Activated CD8-positive, alpha-beta memory T cell treated with anti-CD3 and anti-CD28 coated beads for 24 hours (primary cell): ENCODE measurements at regions not wholly inside any gene's neighbourhood (a gene's known extent, or its start where the extent isn't known, plus 50 kb on each side); places are given as distances from the start of the nearest gene placed in this dataset.
"Not testable (repeated sequence)": the region's sequence is repeated elsewhere in the genome, so short reads cannot be mapped to it uniquely, and the experiment has no call there.

Experiments used
- DNase-seq: peaks from one replicate; pipeline ENCODE4 v3.0.0-alpha.2; 2020

GRCh38 chr10:64038107-64038506 is 516.9 kb downstream of the REEP3 start:
- DNase-seq, result no peak

- DNase-seq, result no peak
Measured at GRCh38 chr10:64039198-64039597, 518.0 kb downstream of the REEP3 start.

GRCh38 chr10:64040781-64041180 is 519.6 kb downstream of the REEP3 start:
- DNase-seq, result no peak

- peak; percentile 91 for DNase-seq
Measured at GRCh38 chr10:64041185-64041988, 520.2 kb downstream of the REEP3 start.

GRCh38 chr10:64041989-64042490 is 520.8 kb downstream of the REEP3 start:
- no peak for DNase-seq

GRCh38 chr10:64044098-64044497 is 522.9 kb downstream of the REEP3 start:
- DNase-seq, result no peak

- not testable (repeated sequence) for DNase-seq
Measured at GRCh38 chr10:64044957-64045632, 523.9 kb downstream of the REEP3 start.

GRCh38 chr10:64054392-64054791 is 533.2 kb downstream of the REEP3 start:
- no peak for DNase-seq

- DNase-seq, result no peak
Measured at GRCh38 chr10:64059884-64060283, 538.7 kb downstream of the REEP3 start.

GRCh38 chr10:64060389-64060788 is 539.2 kb downstream of the REEP3 start:
- no peak for DNase-seq

GRCh38 chr10:64062793-64063192 is 541.6 kb downstream of the REEP3 start:
- no peak for DNase-seq

- no peak for DNase-seq
Measured at GRCh38 chr10:64067009-64067606, 545.9 kb downstream of the REEP3 start.

GRCh38 chr10:64067859-64068258 is 546.7 kb downstream of the REEP3 start:
- no peak for DNase-seq

GRCh38 chr10:64070241-64070640 is 549.0 kb downstream of the REEP3 start:
- no peak for DNase-seq

GRCh38 chr10:64071218-64071617 is 550.0 kb downstream of the REEP3 start:
- DNase-seq, result no peak

- DNase-seq, result no peak
Measured at GRCh38 chr10:64075604-64076003, 554.4 kb downstream of the REEP3 start.

- DNase-seq, result no peak
Measured at GRCh38 chr10:64076322-64076940, 555.2 kb downstream of the REEP3 start.

- no peak for DNase-seq
Measured at GRCh38 chr10:64079341-64079740, 558.1 kb downstream of the REEP3 start.

- DNase-seq, result no peak
Measured at GRCh38 chr10:64080071-64080470, 558.9 kb downstream of the REEP3 start.

- DNase-seq, result no peak
Measured at GRCh38 chr10:64081947-64082482, 560.8 kb downstream of the REEP3 start.

- no peak for DNase-seq
Measured at GRCh38 chr10:64086083-64086767, 565.0 kb downstream of the REEP3 start.

- DNase-seq, result no peak
Measured at GRCh38 chr10:64089648-64090047, 568.4 kb downstream of the REEP3 start.
